Endothelial cell (in vitro differentiated cells): ENCODE measurements at regions not wholly inside any gene's neighbourhood (a gene's known extent, or its start where the extent isn't known, plus 50 kb on each side); places are given as distances from the start of the nearest gene placed in this dataset.

ENCODE experiments used
- DNase-seq: peaks from one replicate; pipeline ENCODE4 v3.0.0; 2021; ENCODE audit warnings: low spot score
- H3K27ac Mint-ChIP-seq: one replicate; pipeline ENCODE4 v1.8.0; 2021; ENCODE audit warnings: mixed read lengths, inconsistent platforms; ENCODE audit not compliant: unreplicated experiment
- H3K27me3 Mint-ChIP-seq: one replicate; pipeline ENCODE4 v1.8.0; 2021; ENCODE audit warnings: mild to moderate bottlenecking, moderate library complexity, mixed read lengths, inconsistent platforms; ENCODE audit not compliant: unreplicated experiment
- H3K36me3 Mint-ChIP-seq: one replicate; pipeline ENCODE4 v1.8.0; 2021; ENCODE audit warnings: mild to moderate bottlenecking, low read depth, mixed read lengths, inconsistent platforms; ENCODE audit not compliant: unreplicated experiment
- H3K4me1 Mint-ChIP-seq: one replicate; pipeline ENCODE4 v1.8.0; 2021; ENCODE audit warnings: mild to moderate bottlenecking, mixed read lengths, inconsistent platforms; ENCODE audit not compliant: unreplicated experiment
- H3K4me3 Mint-ChIP-seq: one replicate; pipeline ENCODE4 v1.8.0; 2021; ENCODE audit warnings: mild to moderate bottlenecking, mixed read lengths, inconsistent platforms; ENCODE audit not compliant: unreplicated experiment
- H3K9me3 Mint-ChIP-seq: one replicate; pipeline ENCODE4 v1.8.0; 2021; ENCODE audit warnings: mixed read lengths, inconsistent platforms; ENCODE audit not compliant: unreplicated experiment
- CTCF ChIP-seq: fragments of 200-600 bp; sonication (generic); IDR thresholded peaks from one replicate; pipeline ENCODE4 v1.5.0; 2021; ENCODE audit warnings: antibody characterized with exemption; ENCODE audit not compliant: unreplicated experiment

- Mint-ChIP-seq H3K27me3 (peaks cover 16% of the 10 kb centered on the region), H3K4me1 (peaks cover 22% of the 10 kb centered on the region)
Measured at GRCh38 chr5:141732417-141732816, 50.4 kb upstream of the ARAP3 start.

More at GRCh38 chr5:141732417-141732816, 50.4 kb upstream of the ARAP3 start:
- H3K27ac Mint-ChIP-seq = peak overlapping the region; percentile 76
- H3K36me3 Mint-ChIP-seq = no peaks in the 10 kb centered on the region
- no peak for TF ChIP-seq CTCF
- H3K9me3 Mint-ChIP-seq = no peaks in the 10 kb centered on the region
- H3K4me3 Mint-ChIP-seq = no peak overlapping the region
- no peak for DNase-seq
